H1 (cell line): ENCODE measurements at regions not wholly inside any gene's neighbourhood (a gene's known extent, or its start where the extent isn't known, plus 50 kb on each side); places are given as distances from the start of the nearest gene placed in this dataset.

Source experiments
- CTCF ChIA-PET: fragments of 300-600 bp; sonication (Branson Sonifier 250); formaldehyde crosslinking; loops from one replicate; lab custom pipeline; 2021; ENCODE audit not compliant: partially characterized antibody; lab: Charles Lee
- POLR2A ChIA-PET: fragments of 300-600 bp; sonication (Branson Sonifier 250); formaldehyde crosslinking; loops from one replicate; lab custom pipeline; 2021; ENCODE audit warnings: inconsistent platforms; ENCODE audit not compliant: partially characterized antibody; lab: Charles Lee
- DNase-seq, 2 experiments: peaks; one replicate each; pipeline versions ENCODE4 v3.0.0 to v3.0.0-alpha.2; 2010 to 2022; ENCODE audit warnings: low spot score in 2 of 2, low read depth in 1 of 2, mixed read lengths in 1 of 2
- FAIRE-seq: peaks from 2 replicates; lab custom pipeline; 2011; peaks lifted over from hg19 to GRCh38; lab: Jason Lieb, UNC
- H2AFZ ChIP-seq: 2 replicates; pipeline ENCODE4 v1.8.1; 2012; ENCODE audit warnings: low read length, inconsistent platforms
- H2AK5ac ChIP-seq: 2 replicates; pipeline ENCODE4 v1.6.1; 2013; ENCODE audit warnings: low read depth, low read length
- H2BK120ac ChIP-seq: replicated peaks from 2 replicates; pipeline ENCODE3; 2013; ENCODE audit warnings: low read depth, low read length, inconsistent platforms
- H2BK12ac ChIP-seq: 2 replicates; pipeline ENCODE4 v1.6.1; 2013; ENCODE audit warnings: low read depth, low read length
- H2BK15ac ChIP-seq: 2 replicates; pipeline ENCODE4 v1.6.1; 2013; ENCODE audit warnings: low read length
- H2BK20ac ChIP-seq: 2 replicates; pipeline ENCODE4 v1.6.1; 2013; ENCODE audit warnings: low read length
- H2BK5ac ChIP-seq: 2 replicates; pipeline ENCODE4 v1.6.1; 2013; ENCODE audit warnings: low read depth, low read length
- H3K14ac ChIP-seq: 2 replicates; pipeline ENCODE4 v1.6.1; 2013; ENCODE audit warnings: inconsistent platforms; ENCODE audit not compliant: insufficient read length
- H3K18ac ChIP-seq: 2 replicates; pipeline ENCODE4 v1.6.1; 2013; ENCODE audit warnings: low read length; ENCODE audit errors: extremely low read depth
- H3K23ac ChIP-seq: 2 replicates; pipeline ENCODE4 v1.6.1; 2013; ENCODE audit warnings: inconsistent platforms; ENCODE audit not compliant: insufficient read length
- H3K23me2 ChIP-seq: 2 replicates; pipeline ENCODE4 v1.6.1; 2013; ENCODE audit warnings: low read depth, low read length
- H3K27ac ChIP-seq: 2 replicates; pipeline ENCODE4 v1.6.1; 2011; ENCODE audit warnings: low read depth, low read length, inconsistent platforms
- H3K27me3 ChIP-seq, 4 experiments: replicated peaks in 1 of 4; 1 replicate in 1 of 4; 2 replicates in 3 of 4; pipeline versions ENCODE4 v1.6.1 to v1.8.1; 2011 to 2013; ENCODE audit warnings: low read length in 3 of 4, mild to moderate bottlenecking in 3 of 4, inconsistent platforms in 2 of 4, mixed read lengths in 2 of 4, moderate library complexity in 1 of 4; ENCODE audit not compliant: control insufficient read depth in 3 of 4, insufficient read depth in 3 of 4; ENCODE audit errors: extremely low read depth in 1 of 4
- H3K36me3 ChIP-seq, 4 experiments: 2 replicates each; pipeline versions ENCODE4 v1.6.1 to v1.8.1; 2011 to 2013; ENCODE audit warnings: mild to moderate bottlenecking in 4 of 4, low read length in 3 of 4, moderate library complexity in 2 of 4, control low read depth in 1 of 4, inconsistent platforms in 1 of 4; ENCODE audit not compliant: insufficient read depth in 4 of 4, control insufficient read depth in 2 of 4
- H3K4ac ChIP-seq: replicated peaks from 2 replicates; pipeline ENCODE3; 2013; ENCODE audit warnings: low read length, low read depth, mixed read lengths, inconsistent platforms; ENCODE audit not compliant: insufficient read length
- H3K4me1 ChIP-seq, 4 experiments: replicated peaks in 1 of 4; 1 replicate in 1 of 4; 2 replicates in 3 of 4; pipeline versions ENCODE4 v1.6.1 to v1.8.1; 2011 to 2013; ENCODE audit warnings: low read length in 3 of 4, inconsistent platforms in 2 of 4, mixed read lengths in 1 of 4; ENCODE audit not compliant: insufficient read depth in 4 of 4, control insufficient read depth in 3 of 4
- H3K4me2 ChIP-seq, 2 experiments: 2 replicates each; pipeline versions ENCODE4 v1.6.1 to v1.8.1; 2011 to 2013; ENCODE audit warnings: low read depth in 2 of 2, low read length in 2 of 2, control low read depth in 1 of 2, inconsistent platforms in 1 of 2, mild to moderate bottlenecking in 1 of 2; ENCODE audit not compliant: insufficient read depth in 1 of 2
- H3K4me3 ChIP-seq, 4 experiments: fragments of 200-600, 300-600 bp in 1 of 4; sonication (generic), shearing (Covaris generic), sonication (Bioruptor Twin) in 1 of 4; 2 replicates each; pipeline versions ENCODE4 v1.5.1 to v1.8.1; 2011 to 2016; ENCODE audit warnings: low read length in 4 of 4, low read depth in 3 of 4, control low read depth in 2 of 4, inconsistent platforms in 2 of 4, mild to moderate bottlenecking in 2 of 4, mixed read lengths in 1 of 4, moderate library complexity in 1 of 4; ENCODE audit not compliant: insufficient read depth in 2 of 4; ENCODE audit errors: extremely low read depth in 1 of 4
- H3K56ac ChIP-seq: replicated peaks from 2 replicates; pipeline ENCODE3; 2013; ENCODE audit warnings: low read depth, mild to moderate bottlenecking, mixed read lengths, low read length, inconsistent platforms; ENCODE audit not compliant: insufficient read length
- H3K79me1 ChIP-seq: 2 replicates; pipeline ENCODE4 v1.6.1; 2013; ENCODE audit warnings: low read depth, low read length, control low read depth
- H3K79me2 ChIP-seq, 2 experiments: 2 replicates each; pipeline versions ENCODE4 v1.6.1 to v1.8.1; 2012 to 2013; ENCODE audit warnings: low read length in 2 of 2, mild to moderate bottlenecking in 2 of 2, inconsistent platforms in 1 of 2; ENCODE audit not compliant: insufficient read depth in 2 of 2, control insufficient read depth in 1 of 2
- H3K9ac ChIP-seq, 4 experiments: replicated peaks in 1 of 4; 1 replicate in 1 of 4; 2 replicates in 3 of 4; pipeline versions ENCODE4 v1.6.1 to v1.8.1; 2011 to 2013; ENCODE audit warnings: low read depth in 3 of 4, low read length in 3 of 4, control low read depth in 2 of 4, mild to moderate bottlenecking in 2 of 4, moderate library complexity in 2 of 4, inconsistent platforms in 1 of 4; ENCODE audit errors: extremely low read depth in 1 of 4
- H3K9me3 ChIP-seq, 2 experiments: 2 replicates each; pipeline versions ENCODE4 v1.6.1 to v1.8.1; 2012 to 2013; ENCODE audit warnings: mild to moderate bottlenecking in 2 of 2, moderate library complexity in 2 of 2, control low read depth in 1 of 2, inconsistent platforms in 1 of 2, low read depth in 1 of 2, low read length in 1 of 2, mixed read lengths in 1 of 2; ENCODE audit not compliant: insufficient read depth in 2 of 2
- H4K20me1 ChIP-seq, 2 experiments: replicated peaks in 1 of 2; 2 replicates each; pipeline versions ENCODE3 to v1.8.1; 2011 to 2013; ENCODE audit warnings: inconsistent platforms in 2 of 2, low read length in 2 of 2, mild to moderate bottlenecking in 1 of 2; ENCODE audit not compliant: insufficient read depth in 2 of 2, control insufficient read depth in 1 of 2
- H4K5ac ChIP-seq: 2 replicates; pipeline ENCODE4 v1.6.1; 2013; ENCODE audit warnings: low read length, low read depth, mixed read lengths, inconsistent platforms; ENCODE audit not compliant: insufficient read length
- H4K8ac ChIP-seq: 2 replicates; pipeline ENCODE4 v1.8.0; 2013; ENCODE audit warnings: mild to moderate bottlenecking, moderate library complexity, low read length, inconsistent platforms; ENCODE audit not compliant: insufficient read depth; ENCODE audit errors: extremely low read depth
- H4K91ac ChIP-seq: replicated peaks from 2 replicates; pipeline ENCODE3; 2013; ENCODE audit warnings: low read length, mixed read lengths, inconsistent platforms; ENCODE audit not compliant: insufficient read length
- CBX5 ChIP-seq: fragments of 300-800, 300-1000 bp; sonication (generic); IDR thresholded peaks from 2 replicates; pipeline ENCODE4 v1.7.1; 2016; ENCODE audit warnings: antibody characterized with exemption, low read length, low read depth
- CHD1 ChIP-seq: IDR thresholded peaks from 2 replicates; pipeline ENCODE4 v1.6.1; 2012; ENCODE audit warnings: low read depth, low read length, improper control_type of control experiment
- JUN ChIP-seq: IDR thresholded peaks from 2 replicates; pipeline ENCODE4 v1.6.1; 2011; ENCODE audit warnings: low read depth, mild to moderate bottlenecking, improper control_type of control experiment, low read length
- KDM1A ChIP-seq: fragments of 200-600, 300-600 bp; sonication (generic); IDR thresholded peaks from 2 replicates; pipeline ENCODE4 v1.7.1; 2016; ENCODE audit warnings: mild to moderate bottlenecking, low read length, borderline replicate concordance
- SIN3A ChIP-seq, 2 experiments: IDR thresholded peaks in 1 of 2; conservative IDR thresholded peaks in 1 of 2; 2 replicates each; pipeline ENCODE4 v1.6.1; 2011 to 2012; ENCODE audit warnings: low read length in 2 of 2, improper control_type of control experiment in 1 of 2, low read depth in 1 of 2, mild to moderate bottlenecking in 1 of 2
- SIX5 ChIP-seq: IDR thresholded peaks from 2 replicates; pipeline ENCODE4 v1.6.1; 2011; ENCODE audit warnings: mild to moderate bottlenecking, low read depth, low read length
- SP1 ChIP-seq: IDR thresholded peaks from 2 replicates; pipeline ENCODE4 v1.6.1; 2011; ENCODE audit warnings: low read depth, low read length
- WGBS, 2 experiments: shearing (Covaris generic) in 1 of 2; methylation state at CpG; one replicate each; pipeline versions ENCODE4 v1.1.6 to v1.1.7; 2013 to 2015; ENCODE audit warnings: low lambda C conversion rate in 2 of 2, mixed read lengths in 2 of 2, inconsistent platforms in 1 of 2, low coverage in 1 of 2, missing lambda C conversion rate in 1 of 2; ENCODE audit not compliant: insufficient replicate concordance in 2 of 2, insufficient coverage in 1 of 2, insufficient read length in 1 of 2; ENCODE audit errors: extremely low coverage in 1 of 2, missing lambda C conversion rate in 1 of 2; 5-methylcytosine and 5-hydroxymethylcytosine counted together

- no peaks in the 10 kb centered on the region for H4K20me1 ChIP-seq
- TF ChIP-seq SIX5 (no peak), CBX5 (no peak), JUN (no peak), SIN3A (conservative IDR thresholded peaks at IDR 0.05 in 1 of 2, IDR thresholded peaks at IDR 0.05 in 1 of 2; ENCODE audit: low read depth in 1 of 2, low read length in 2 of 2) (no peak), CHD1 (no peak), KDM1A (no peak), SP1 (no peak)
- FAIRE-seq (no peak), DNase-seq (no peak)
- no peak overlapping the region for H2AK5ac ChIP-seq
- H2BK5ac ChIP-seq: no peak overlapping the region
- no peak overlapping the region for H3K14ac ChIP-seq
- no peaks in the 10 kb centered on the region for H3K36me3 ChIP-seq
- no peak overlapping the region for H2AFZ ChIP-seq
- no peak overlapping the region for H4K91ac ChIP-seq
- no peak overlapping the region for H3K4ac ChIP-seq
- H2BK15ac ChIP-seq: no peak overlapping the region
- no peaks in the 10 kb centered on the region; the same call in 1 of the 2 replicates for H3K23me2 ChIP-seq
- no peaks in the 10 kb centered on the region for H3K27me3 ChIP-seq
- H2BK12ac ChIP-seq: no peak overlapping the region
- H3K9me3 ChIP-seq: peaks cover 7% of the 10 kb centered on the region in 2 experiments; a peak in 1 of 4 replicates
- H3K79me1 ChIP-seq: no peaks in the 10 kb centered on the region
- WGBS, 2 experiments: 91% methylated on average over 7 of the region's 7 CpGs; no CpG with 5 or more reads in 1 of the 2 experiments
- POLR2A ChIA-PET: interaction anchor here (2.1 kb wide), 1 partner anchor 34 kb away, joined by 5 read pairs; no protein-coding TSS in a partner anchor
- H3K4me2 ChIP-seq: no peak overlapping the region
- no peak overlapping the region for H3K9ac ChIP-seq
- H2BK120ac ChIP-seq: no peak overlapping the region
- peaks cover 5 to 18% (median 14%) of the 10 kb centered on the region in 4 experiments; a peak in 6 of 7 replicates for H3K4me1 ChIP-seq
- no peak overlapping the region for H3K4me3 ChIP-seq
- H4K5ac ChIP-seq: no peak overlapping the region
- H3K18ac ChIP-seq: no peak overlapping the region
- no peak overlapping the region for H2BK20ac ChIP-seq
- no peak overlapping the region for H3K27ac ChIP-seq
- H4K8ac ChIP-seq: no peak overlapping the region
- H3K56ac ChIP-seq: no peak overlapping the region
- H3K23ac ChIP-seq: no peak overlapping the region
- CTCF ChIA-PET: interaction anchor here (1.0 kb wide), 1 partner anchor 177 kb away, joined by 3 read pairs; no protein-coding TSS in a partner anchor
- H3K79me2 ChIP-seq: no peaks in the 10 kb centered on the region
Measured at GRCh38 chr4:152011469-152011868, 250.7 kb upstream of the GATB start.
